IgD-negative memory B cell (primary cell): ENCODE measurements at regions not wholly inside any gene's neighbourhood (a gene's known extent, or its start where the extent isn't known, plus 50 kb on each side); places are given as distances from the start of the nearest gene placed in this dataset.
"Not testable (repeated sequence)": the region's sequence is repeated elsewhere in the genome, so short reads cannot be mapped to it uniquely, and the experiment has no call there.

ENCODE experiments used
- H3K27ac Mint-ChIP-seq, 3 donors: one replicate each; pipeline ENCODE4 v1.8.0; 2020 to 2022; ENCODE audit warnings: mild to moderate bottlenecking in 3 of 3, mixed read lengths in 3 of 3, moderate library complexity in 1 of 3
- H3K27me3 Mint-ChIP-seq: one replicate; pipeline ENCODE4 v1.8.0; 2021; ENCODE audit warnings: mixed read lengths
- H3K36me3 Mint-ChIP-seq: one replicate; pipeline ENCODE4 v1.8.0; 2020; ENCODE audit warnings: mild to moderate bottlenecking, mixed read lengths
- H3K4me1 Mint-ChIP-seq, 3 donors: one replicate each; pipeline ENCODE4 v1.8.0; 2020 to 2022; ENCODE audit warnings: mixed read lengths in 3 of 3, mild to moderate bottlenecking in 1 of 3
- H3K4me3 Mint-ChIP-seq, 4 donors: one replicate each; pipeline ENCODE4 v1.8.0; 2020 to 2022; ENCODE audit warnings: mild to moderate bottlenecking in 4 of 4, mixed read lengths in 4 of 4, moderate library complexity in 3 of 4
- H3K9me3 Mint-ChIP-seq, 3 donors: one replicate each; pipeline ENCODE4 v1.8.0; 2020 to 2021; ENCODE audit warnings: mixed read lengths in 3 of 3, mild to moderate bottlenecking in 1 of 3

DNA sequence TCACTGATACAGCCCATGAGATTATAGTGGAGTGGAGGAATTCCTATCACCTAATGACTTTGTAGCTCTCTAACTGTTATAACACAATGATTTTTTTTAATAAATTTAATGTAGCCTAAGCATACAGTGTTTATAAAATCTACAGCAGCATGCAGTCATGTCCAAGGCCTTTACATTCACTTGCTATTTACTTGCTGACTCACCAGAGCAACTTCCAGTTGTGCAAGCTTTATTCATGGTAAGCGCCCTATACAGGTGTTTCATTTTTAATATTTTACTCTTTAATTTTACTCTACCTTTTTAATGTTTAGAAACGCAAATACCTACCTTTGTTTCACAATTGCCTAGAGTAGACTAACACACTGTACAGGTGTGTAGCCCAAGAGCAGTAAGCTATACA lies 1652.2 kb downstream of the BRINP3 start:
- Mint-ChIP-seq H3K36me3 (no peaks in the 10 kb centered on the region), H3K4me3 (no peak overlapping the region), H3K27ac (no peak overlapping the region), H3K9me3 (peaks cover 0 to 8% (median 0%) of the 10 kb centered on the region in 3 donors), H3K4me1 (no peaks in the 10 kb centered on the region), H3K27me3 (no peaks in the 10 kb centered on the region)

DNA sequence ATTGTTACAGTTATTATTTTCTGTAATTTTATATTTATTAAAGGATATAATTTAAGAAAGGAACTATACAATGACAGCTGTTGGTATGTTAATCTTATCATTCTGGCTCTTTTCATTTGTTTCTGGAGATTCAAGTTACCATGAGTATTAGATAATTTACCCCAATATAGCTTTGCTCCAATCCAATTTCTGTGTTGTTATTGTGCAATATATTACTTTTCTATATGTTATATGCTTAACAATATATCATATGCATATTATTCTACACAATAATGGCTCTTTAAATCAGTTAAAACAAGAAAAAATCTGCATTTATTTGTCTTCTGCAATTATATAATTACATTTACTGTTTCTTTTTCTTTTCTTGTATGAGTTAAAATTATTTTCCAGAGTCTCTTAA lies 1650.9 kb downstream of the BRINP3 start:
- H3K27ac Mint-ChIP-seq: no peak overlapping the region
- peaks cover 0 to 8% (median 0%) of the 10 kb centered on the region in 3 donors for H3K9me3 Mint-ChIP-seq
- H3K36me3 Mint-ChIP-seq: no peaks in the 10 kb centered on the region
- H3K4me1 Mint-ChIP-seq: no peaks in the 10 kb centered on the region
- no peaks in the 10 kb centered on the region for H3K27me3 Mint-ChIP-seq
- no peak overlapping the region for H3K4me3 Mint-ChIP-seq

DNA sequence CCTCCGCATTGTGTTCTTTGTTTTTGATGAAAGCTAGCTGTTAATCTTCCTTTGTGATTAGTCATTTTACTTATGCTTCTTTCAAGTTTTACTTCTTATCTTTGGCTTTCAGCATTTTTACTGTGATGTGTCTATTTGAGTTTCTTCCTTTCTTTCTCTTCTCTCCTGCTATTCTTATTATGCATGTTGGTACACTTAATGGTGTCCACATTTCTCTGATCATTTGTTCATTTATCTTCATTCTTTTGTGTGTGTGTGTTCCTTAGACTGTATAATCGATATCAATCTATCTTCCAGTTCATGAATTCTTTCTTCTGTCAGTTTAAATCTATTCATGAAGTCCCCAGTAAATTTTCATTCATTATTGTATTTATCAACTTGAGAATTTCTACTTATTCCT lies 1650.3 kb downstream of the BRINP3 start:
- H3K9me3 Mint-ChIP-seq: peaks cover 0 to 8% (median 0%) of the 10 kb centered on the region in 3 donors
- H3K27me3 Mint-ChIP-seq: no peaks in the 10 kb centered on the region
- H3K4me3 Mint-ChIP-seq: no peak overlapping the region
- no peaks in the 10 kb centered on the region for H3K4me1 Mint-ChIP-seq
- H3K27ac Mint-ChIP-seq: no peak overlapping the region
- no peaks in the 10 kb centered on the region for H3K36me3 Mint-ChIP-seq

DNA sequence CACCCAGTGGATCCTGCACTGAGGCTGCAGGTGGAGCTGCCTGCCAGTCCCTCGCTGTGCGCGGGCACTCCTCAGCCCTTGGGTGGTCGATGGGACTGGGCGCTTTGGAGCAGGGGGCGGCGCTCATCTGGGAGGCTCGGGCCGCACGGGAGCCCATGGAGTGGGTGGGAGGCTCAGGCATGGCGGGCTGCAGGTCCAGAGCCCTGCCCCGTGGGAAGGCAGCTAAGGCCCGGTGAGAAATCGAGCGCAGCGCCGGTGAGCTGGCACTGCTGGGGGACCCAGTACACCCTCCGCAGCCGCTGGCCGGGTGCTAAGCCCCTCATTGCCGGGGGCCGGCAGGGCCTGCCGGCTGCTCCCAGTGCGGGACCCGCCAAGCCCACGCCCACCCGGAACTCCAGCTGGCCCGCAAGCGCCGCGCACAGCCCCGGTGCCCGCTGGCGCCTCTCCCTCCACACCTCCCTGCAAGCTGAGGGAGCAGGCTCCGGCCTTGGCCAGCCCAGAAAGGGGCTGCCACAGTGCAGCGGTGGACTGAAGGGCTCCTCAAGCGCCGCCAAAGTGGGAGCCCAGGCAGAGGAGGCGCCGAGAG lies 1636.5 kb downstream of the BRINP3 start:
- H3K27me3 Mint-ChIP-seq, H3K4me3 Mint-ChIP-seq, H3K9me3 Mint-ChIP-seq, H3K4me1 Mint-ChIP-seq, H3K36me3 Mint-ChIP-seq, H3K27ac Mint-ChIP-seq: not testable (repeated sequence)

DNA sequence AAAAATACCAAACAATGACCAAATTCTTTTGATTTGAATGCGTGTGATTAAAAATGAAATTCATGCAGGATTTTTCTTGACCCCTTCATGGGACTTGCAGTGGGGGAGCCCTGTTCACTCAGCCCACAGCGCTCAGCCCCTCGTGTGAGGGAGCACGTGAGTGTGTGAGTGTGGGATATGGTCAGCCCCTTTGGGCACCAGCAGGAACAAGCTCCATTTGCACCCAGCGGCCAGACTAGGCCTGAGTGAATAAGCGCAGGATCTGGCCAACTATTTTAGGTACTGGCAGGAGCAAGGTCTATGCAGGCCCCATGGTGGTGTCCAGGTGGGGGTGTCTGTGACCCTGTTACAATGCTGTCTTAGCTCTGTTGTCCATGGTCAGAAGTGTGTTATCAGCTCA lies 1631.2 kb downstream of the BRINP3 start:
- Mint-ChIP-seq H3K27ac (no peak overlapping the region), H3K4me1 (no peaks in the 10 kb centered on the region)

DNA sequence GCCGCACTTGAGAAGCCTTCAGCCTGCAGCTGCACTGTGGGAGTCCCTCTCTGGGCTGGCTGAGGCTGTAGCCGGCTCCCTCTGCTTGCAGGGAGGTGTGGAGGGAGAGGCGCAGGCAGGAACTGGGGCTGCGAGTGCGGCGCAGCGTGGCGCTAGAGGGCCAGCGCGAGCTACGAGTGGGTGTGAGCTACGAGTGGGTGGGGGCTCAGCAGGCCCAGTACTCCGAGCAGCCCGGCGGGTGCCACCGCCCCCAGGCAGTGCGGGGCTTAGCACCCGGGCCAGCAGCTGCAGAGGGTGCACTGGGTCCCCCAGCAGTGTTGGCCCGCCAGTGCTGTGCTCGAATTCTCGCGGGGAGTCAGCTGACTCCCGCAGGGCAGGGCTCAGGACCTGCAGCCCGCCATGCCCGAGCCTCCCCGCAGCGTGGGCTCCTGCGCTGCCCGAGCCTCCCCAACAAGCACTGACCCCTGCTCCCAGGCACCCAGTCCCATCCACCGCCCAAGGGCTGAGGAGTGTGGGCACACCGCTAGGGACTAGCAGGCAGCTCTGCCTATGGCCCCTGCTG lies 1620.1 kb downstream of the BRINP3 start:
- H3K27me3 Mint-ChIP-seq: no peaks in the 10 kb centered on the region
- no peaks in the 10 kb centered on the region for H3K4me1 Mint-ChIP-seq
- no peak overlapping the region for H3K27ac Mint-ChIP-seq
- no peak overlapping the region for H3K4me3 Mint-ChIP-seq
- H3K9me3 Mint-ChIP-seq: peaks cover 2 to 8% (median 4%) of the 10 kb centered on the region in 3 donors
- H3K36me3 Mint-ChIP-seq: peaks cover 3% of the 10 kb centered on the region

More for the DNA sequence above, 1631.2 kb downstream of the BRINP3 start:
- Mint-ChIP-seq H3K4me3 (no peak overlapping the region), H3K27me3 (no peaks in the 10 kb centered on the region), H3K9me3 (peaks cover 0 to 2% (median 0%) of the 10 kb centered on the region in 3 donors), H3K36me3 (no peaks in the 10 kb centered on the region)

DNA sequence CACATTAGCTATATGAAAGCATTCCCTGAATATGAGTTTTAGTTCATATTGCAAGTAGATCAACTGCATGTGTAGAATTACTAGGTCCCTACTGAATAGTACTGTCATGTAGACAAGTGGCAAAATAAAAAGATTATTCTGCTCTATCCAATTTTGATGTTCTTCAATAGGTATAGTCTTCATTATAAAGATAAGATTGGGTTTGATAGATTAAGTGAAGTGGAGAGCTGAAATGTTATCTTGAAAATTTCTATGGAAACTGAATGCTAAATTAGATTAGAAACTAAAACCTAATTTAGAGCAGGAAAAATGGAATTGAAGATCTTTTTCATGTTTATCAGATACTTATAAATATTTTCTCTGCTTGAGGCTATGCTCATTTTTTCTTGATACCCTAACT lies 1610.0 kb downstream of the BRINP3 start:
- no peak overlapping the region for H3K4me3 Mint-ChIP-seq
- no peak overlapping the region for H3K27ac Mint-ChIP-seq
- H3K4me1 Mint-ChIP-seq: no peaks in the 10 kb centered on the region
- no peaks in the 10 kb centered on the region for H3K36me3 Mint-ChIP-seq
- H3K9me3 Mint-ChIP-seq: peaks cover 0 to 5% (median 0%) of the 10 kb centered on the region in 3 donors
- H3K27me3 Mint-ChIP-seq: no peaks in the 10 kb centered on the region

DNA sequence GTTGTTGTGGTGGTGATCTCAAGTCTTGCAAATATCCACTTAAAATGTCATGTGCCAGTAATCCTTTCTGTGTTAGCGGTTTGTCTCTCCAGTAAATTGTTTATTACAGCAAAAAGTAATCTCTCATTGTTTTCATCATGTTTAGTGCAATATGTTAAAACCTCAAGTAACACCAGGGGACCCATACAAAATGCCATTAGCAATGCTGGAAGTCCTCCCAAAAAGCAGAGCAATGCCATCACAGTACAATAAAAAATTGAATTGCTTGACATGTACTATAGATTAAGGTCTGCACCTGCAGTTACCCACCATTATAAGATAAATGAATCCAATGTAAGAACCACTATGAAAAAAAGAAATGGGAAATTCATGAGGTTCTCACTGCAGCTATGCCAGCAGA lies 1606.5 kb downstream of the BRINP3 start:
- H3K36me3 Mint-ChIP-seq: no peaks in the 10 kb centered on the region
- no peak overlapping the region for H3K4me3 Mint-ChIP-seq
- no peaks in the 10 kb centered on the region for H3K4me1 Mint-ChIP-seq
- no peaks in the 10 kb centered on the region for H3K27me3 Mint-ChIP-seq
- no peak overlapping the region for H3K27ac Mint-ChIP-seq
- peaks cover 0 to 3% (median 0%) of the 10 kb centered on the region in 3 donors for H3K9me3 Mint-ChIP-seq

DNA sequence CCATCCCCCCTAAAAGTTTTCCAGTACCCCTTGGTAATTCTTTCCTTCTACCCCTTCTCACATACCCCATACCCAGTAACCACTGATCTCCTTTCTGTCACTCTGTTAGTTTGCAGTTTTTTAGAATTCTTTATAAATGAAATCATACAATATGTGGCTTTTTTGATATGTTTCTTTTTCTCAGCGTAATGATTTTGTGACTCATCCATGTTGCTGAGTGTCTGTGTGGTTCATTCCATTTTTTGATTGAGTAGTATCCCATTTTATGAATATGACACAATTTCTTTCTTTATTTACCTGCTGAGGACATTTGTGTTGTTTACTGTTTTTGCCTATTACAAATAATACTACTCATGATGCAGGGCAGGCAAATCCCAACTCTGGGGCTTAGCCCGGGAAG lies 1605.3 kb downstream of the BRINP3 start:
- no peak overlapping the region for H3K27ac Mint-ChIP-seq
- no peaks in the 10 kb centered on the region for H3K4me1 Mint-ChIP-seq
- H3K9me3 Mint-ChIP-seq: no peaks in the 10 kb centered on the region
- no peaks in the 10 kb centered on the region for H3K36me3 Mint-ChIP-seq
- H3K4me3 Mint-ChIP-seq: no peak overlapping the region
- no peaks in the 10 kb centered on the region for H3K27me3 Mint-ChIP-seq

DNA sequence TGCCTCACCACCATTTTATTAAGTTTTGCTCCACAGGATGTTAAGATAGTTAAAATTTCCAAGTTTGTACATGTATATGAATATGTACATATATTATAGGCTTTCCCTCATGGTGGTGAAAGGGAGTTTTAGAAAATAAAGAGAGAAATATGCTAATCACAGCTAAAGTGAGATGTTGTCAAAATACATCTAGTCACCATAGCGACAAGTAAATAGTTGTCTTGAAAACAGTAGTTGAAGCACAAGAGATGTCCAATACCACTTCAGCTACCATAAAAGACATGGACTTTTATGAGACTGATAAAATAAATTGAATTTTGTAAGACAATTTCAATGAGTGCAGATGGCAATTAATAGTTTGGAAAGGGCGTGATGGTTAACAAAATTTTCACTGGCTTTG lies 1600.0 kb downstream of the BRINP3 start:
- Mint-ChIP-seq H3K4me1 (no peaks in the 10 kb centered on the region), H3K27me3 (no peaks in the 10 kb centered on the region), H3K27ac (no peak overlapping the region), H3K9me3 (peaks cover 0 to 1% (median 0%) of the 10 kb centered on the region in 3 donors), H3K4me3 (no peak overlapping the region), H3K36me3 (no peaks in the 10 kb centered on the region)

DNA sequence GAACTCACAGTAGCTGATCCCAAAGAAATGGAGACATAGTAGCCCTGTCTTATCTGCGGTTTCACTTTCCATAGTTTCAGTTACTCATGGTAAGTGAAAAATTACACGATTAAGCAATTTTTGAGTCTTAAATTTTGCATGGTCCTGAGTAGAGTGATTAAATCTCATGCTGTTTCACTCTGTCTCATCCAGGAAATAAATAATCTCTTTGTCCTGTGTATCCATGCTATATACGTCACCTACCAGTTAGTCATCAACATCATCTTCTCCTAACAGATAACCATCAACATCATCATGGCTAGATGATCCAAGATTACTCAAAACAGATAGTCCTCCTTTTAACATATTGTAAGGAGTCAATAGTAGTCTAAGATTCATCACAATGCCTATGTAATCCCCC lies 1589.3 kb downstream of the BRINP3 start:
- Mint-ChIP-seq H3K36me3 (no peaks in the 10 kb centered on the region), H3K9me3 (peaks cover 0 to 10% (median 3%) of the 10 kb centered on the region in 3 donors), H3K27me3 (no peaks in the 10 kb centered on the region), H3K4me3 (no peak overlapping the region), H3K27ac (no peak overlapping the region), H3K4me1 (no peaks in the 10 kb centered on the region)

DNA sequence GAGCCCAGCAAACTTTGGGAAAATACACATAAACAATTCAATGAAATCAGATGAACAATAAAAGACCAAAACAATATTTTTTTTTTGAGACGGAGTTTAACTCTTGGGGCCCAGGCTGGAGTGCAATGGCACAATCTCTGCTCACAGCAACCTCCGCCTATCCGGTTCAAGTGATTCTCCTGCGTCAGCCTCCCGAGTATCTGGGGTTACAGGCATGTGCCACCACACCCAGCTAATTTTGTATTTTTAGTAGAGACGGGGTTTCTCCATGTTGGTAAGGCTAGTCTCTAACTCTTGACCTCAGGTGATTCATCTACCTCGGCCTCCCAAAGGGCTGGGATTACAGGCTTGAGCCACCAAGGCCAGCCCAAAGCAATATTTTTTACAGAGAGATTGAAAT lies 1588.5 kb downstream of the BRINP3 start:
- H3K4me1 Mint-ChIP-seq: no peaks in the 10 kb centered on the region
- no peaks in the 10 kb centered on the region for H3K36me3 Mint-ChIP-seq
- H3K27me3 Mint-ChIP-seq: no peaks in the 10 kb centered on the region
- no peak overlapping the region for H3K27ac Mint-ChIP-seq
- no peak overlapping the region for H3K4me3 Mint-ChIP-seq
- peaks cover 0 to 7% (median 3%) of the 10 kb centered on the region in 3 donors for H3K9me3 Mint-ChIP-seq

DNA sequence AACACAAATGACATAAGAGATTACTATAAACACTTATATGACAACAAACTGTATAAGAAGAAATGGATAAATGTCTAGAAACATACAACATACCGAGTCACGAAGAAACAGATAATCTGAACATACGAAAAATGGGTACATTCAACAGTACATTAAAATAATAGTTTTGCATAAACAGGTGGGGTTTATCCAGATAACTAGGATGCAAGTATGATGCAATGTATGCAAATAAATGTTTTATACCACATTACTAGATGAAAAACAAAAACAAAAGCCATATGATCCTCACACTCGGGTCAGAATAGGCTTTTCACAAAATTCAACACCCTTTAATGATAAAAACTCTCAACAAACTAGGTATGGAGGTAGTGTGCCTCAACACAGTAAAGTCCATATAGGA lies 1585.7 kb downstream of the BRINP3 start:
- no peaks in the 10 kb centered on the region for H3K36me3 Mint-ChIP-seq
- H3K27ac Mint-ChIP-seq: no peak overlapping the region
- no peaks in the 10 kb centered on the region for H3K27me3 Mint-ChIP-seq
- H3K9me3 Mint-ChIP-seq: peaks cover 2 to 7% (median 7%) of the 10 kb centered on the region in 3 donors
- H3K4me3 Mint-ChIP-seq: no peak overlapping the region
- H3K4me1 Mint-ChIP-seq: no peaks in the 10 kb centered on the region

DNA sequence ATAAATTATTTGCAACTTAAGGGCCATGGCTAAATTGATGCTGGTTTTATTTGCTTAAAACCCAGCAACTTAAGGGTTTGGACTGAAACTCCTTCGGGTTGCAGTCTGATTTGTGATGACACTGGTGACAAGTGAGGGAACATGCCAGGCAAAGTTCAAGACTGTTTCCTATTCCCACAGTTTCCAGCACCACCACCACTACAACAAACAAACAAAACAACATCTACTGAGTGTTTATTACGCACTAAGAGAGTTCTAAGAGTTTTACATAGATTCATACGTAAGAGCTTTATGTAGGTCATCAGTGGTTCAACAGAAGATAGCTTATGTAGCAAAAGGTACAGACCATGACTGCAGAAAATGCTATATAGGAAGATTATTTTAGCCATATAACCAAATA lies 1582.1 kb downstream of the BRINP3 start:
- H3K9me3 Mint-ChIP-seq: peaks cover 0 to 7% (median 2%) of the 10 kb centered on the region in 3 donors
- no peaks in the 10 kb centered on the region for H3K4me1 Mint-ChIP-seq

DNA sequence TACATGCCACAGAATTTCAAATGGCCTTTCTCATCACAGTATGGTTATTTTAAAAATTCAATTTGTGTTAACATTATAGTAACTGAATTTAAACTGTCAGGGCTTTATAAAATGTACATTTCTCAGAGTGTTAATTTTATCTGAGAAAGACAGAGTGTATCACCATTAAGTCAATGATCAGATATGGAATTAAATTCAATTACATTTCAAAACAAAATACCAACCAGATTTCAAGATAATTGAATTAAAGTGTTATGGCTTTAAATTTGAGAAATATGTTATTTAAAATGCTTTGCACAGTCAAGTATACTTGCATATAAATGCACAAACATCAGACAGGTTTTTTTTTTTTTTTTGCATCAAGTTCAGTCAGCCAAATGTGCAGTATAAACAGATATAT lies 1574.4 kb downstream of the BRINP3 start:
- Mint-ChIP-seq H3K4me3 (no peak overlapping the region), H3K27me3 (no peaks in the 10 kb centered on the region), H3K36me3 (no peaks in the 10 kb centered on the region)

More for the DNA sequence above, 1582.1 kb downstream of the BRINP3 start:
- H3K27me3 Mint-ChIP-seq: no peaks in the 10 kb centered on the region
- H3K27ac Mint-ChIP-seq: no peak overlapping the region
- no peaks in the 10 kb centered on the region for H3K36me3 Mint-ChIP-seq
- no peak overlapping the region for H3K4me3 Mint-ChIP-seq

DNA sequence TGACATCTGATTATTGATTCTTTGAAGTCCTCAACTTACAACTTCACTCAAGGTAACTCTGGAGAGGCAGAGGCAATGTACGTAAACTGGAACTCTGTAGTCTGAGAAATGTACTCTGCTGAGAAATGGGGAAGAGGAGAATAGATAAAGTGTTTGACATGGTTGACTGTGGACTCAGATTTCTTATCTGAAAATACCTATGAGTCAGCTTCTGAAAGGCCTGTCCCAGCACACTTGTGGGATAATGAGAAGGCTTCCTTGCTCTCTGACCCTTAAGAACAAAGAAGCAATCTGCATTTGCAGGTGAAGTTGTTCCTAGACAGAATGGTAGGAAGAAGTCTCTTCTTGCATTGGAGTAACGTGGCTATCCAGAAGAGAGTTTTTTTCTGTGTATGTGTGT lies 1573.5 kb downstream of the BRINP3 start:
- H3K27me3 Mint-ChIP-seq: no peaks in the 10 kb centered on the region
- H3K27ac Mint-ChIP-seq: no peak overlapping the region

More for the DNA sequence above, 1574.4 kb downstream of the BRINP3 start:
- no peak overlapping the region for H3K27ac Mint-ChIP-seq
- H3K9me3 Mint-ChIP-seq: peaks cover 0 to 7% (median 0%) of the 10 kb centered on the region in 3 donors
- no peaks in the 10 kb centered on the region for H3K4me1 Mint-ChIP-seq

More for the DNA sequence above, 1573.5 kb downstream of the BRINP3 start:
- Mint-ChIP-seq H3K9me3 (peaks cover 0 to 7% (median 0%) of the 10 kb centered on the region in 3 donors), H3K4me1 (no peaks in the 10 kb centered on the region), H3K36me3 (no peaks in the 10 kb centered on the region), H3K4me3 (no peak overlapping the region)
